Body of pancreas (tissue), 4 donors: ENCODE measurements at regions not wholly inside any gene's neighbourhood (a gene's known extent, or its start where the extent isn't known, plus 50 kb on each side); places are given as distances from the start of the nearest gene placed in this dataset.

Source experiments
- ATAC-seq: fragments of 150-250 bp; one replicate; pipeline ENCODE4 v1.9.1; 2016
- DNase-seq, 4 donors: peaks; one replicate each; pipeline ENCODE4 v3.0.0-alpha.2; 2019
- H3K27ac ChIP-seq, 4 donors: fragments of 200-600 bp; sonication (generic); 1 replicate in 3 of 4; 2 replicates in 1 of 4; pipeline versions ENCODE4 v1.5.1 to v1.6.1; 2016 to 2019; ENCODE audit warnings: mild to moderate bottlenecking in 1 of 4, mixed read lengths in 1 of 4, moderate library complexity in 1 of 4
- H3K27me3 ChIP-seq, 2 donors: fragments of 200-600 bp; sonication (generic); one replicate each; pipeline ENCODE4 v1.6.0; 2016; ENCODE audit warnings: mild to moderate bottlenecking in 1 of 2
- H3K36me3 ChIP-seq, 2 donors: fragments of 200-600 bp; sonication (generic); replicated peaks in 1 of 2; 2 replicates each; pipeline ENCODE4 v1.5.1; 2016; ENCODE audit warnings: low read depth in 2 of 2; ENCODE audit not compliant: insufficient read depth in 1 of 2
- H3K4me1 ChIP-seq: fragments of 200-600 bp; sonication (generic); one replicate; pipeline ENCODE4 v1.6.0; 2016
- H3K4me3 ChIP-seq, 2 donors: fragments of 200-600 bp; sonication (generic); 1 replicate in 1 of 2; 2 replicates in 1 of 2; pipeline ENCODE4 v1.5.1; 2016 to 2019
- H3K9me3 ChIP-seq, 3 donors: fragments of 200-600 bp; sonication (generic); 1 replicate in 2 of 3; 2 replicates in 1 of 3; pipeline ENCODE4 v1.5.1; 2016
- CTCF ChIP-seq, 7 experiments: fragments of 450-650 bp in 4 of 7; fragments of 200-600 bp in 3 of 7; sonication (generic) in 3 of 7; IDR thresholded peaks; one replicate each; pipeline ENCODE4 v1.5.1; 2016 to 2019; ENCODE audit warnings: antibody characterized with exemption in 7 of 7
- POLR2A ChIP-seq, 3 donors: fragments of 450-650 bp; IDR thresholded peaks; one replicate each; pipeline ENCODE4 v1.6.1; 2016; ENCODE audit warnings: antibody characterized with exemption in 3 of 3, mild to moderate bottlenecking in 2 of 3
- WGBS, 2 donors: methylation state at CpG; one replicate each; pipeline ENCODE4 v1.1.5; 2017; 5-methylcytosine and 5-hydroxymethylcytosine counted together
- intact Hi-C: fragments of 100-400 bp; cut with DNase I; formaldehyde crosslinking; loops from one replicate; pipeline ENCODE4 v1.15.1; 2023

DNA sequence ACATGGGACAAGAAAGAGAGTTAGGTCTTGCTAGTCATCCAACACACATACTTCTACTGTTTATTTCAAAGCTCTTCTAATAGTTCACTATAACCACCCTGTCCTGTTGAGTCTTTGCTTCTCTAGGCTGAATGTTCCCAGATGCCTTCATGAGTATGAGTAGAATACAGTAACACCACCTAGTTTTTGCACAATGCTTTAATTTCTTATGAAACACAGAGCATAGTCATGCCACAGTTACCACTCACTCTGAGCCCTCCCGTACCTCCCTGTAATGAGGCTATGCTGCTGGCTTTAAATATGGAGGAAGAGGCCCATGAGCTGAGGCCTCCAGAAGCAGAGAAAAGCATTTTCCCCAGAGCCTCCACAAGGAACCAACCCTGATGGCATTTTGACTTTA, 75.0 kb upstream of the SLC1A3 start:
- TF ChIP-seq POLR2A (IDR thresholded peaks at IDR 0.05) (no peak), CTCF (IDR thresholded peaks at IDR 0.05) (no peak)
- Histone ChIP-seq H3K36me3 (no peaks in the 10 kb centered on the region), H3K4me3 (no peak overlapping the region), H3K27ac (no peak overlapping the region), H3K4me1 (no peaks in the 10 kb centered on the region), H3K27me3 (no peaks in the 10 kb centered on the region), H3K9me3 (no peaks in the 10 kb centered on the region)
- DNase-seq: no peak
- intact Hi-C loops: no loop called here
- WGBS, 2 donors: 68 to 88% methylated on average over 1 of the region's 1 CpG
- no peak for ATAC-seq

DNA sequence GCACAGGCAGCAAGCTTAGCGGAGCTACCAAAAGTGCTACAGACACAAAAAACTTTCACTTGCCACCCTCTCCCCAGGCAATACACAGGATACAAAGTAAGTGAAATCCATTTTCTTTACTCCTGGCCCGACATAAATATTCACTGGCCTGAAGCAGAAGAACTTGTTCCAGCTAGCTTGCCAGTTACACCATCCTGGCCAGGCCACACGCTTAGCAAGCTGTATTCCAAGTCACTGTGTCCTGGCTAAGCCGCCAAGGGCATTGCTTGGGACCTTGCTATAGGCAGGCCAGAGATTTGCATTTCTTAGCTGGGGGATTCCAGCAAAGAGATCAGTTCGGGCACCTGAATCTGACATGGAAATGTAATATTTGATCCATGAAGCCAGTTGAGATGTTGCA, 71.0 kb upstream of the SLC1A3 start:
- no peak for DNase-seq
- intact Hi-C loops: no loop called here
- 82 to 83% methylated on average over 5 of the region's 5 CpGs for WGBS, 2 donors

DNA sequence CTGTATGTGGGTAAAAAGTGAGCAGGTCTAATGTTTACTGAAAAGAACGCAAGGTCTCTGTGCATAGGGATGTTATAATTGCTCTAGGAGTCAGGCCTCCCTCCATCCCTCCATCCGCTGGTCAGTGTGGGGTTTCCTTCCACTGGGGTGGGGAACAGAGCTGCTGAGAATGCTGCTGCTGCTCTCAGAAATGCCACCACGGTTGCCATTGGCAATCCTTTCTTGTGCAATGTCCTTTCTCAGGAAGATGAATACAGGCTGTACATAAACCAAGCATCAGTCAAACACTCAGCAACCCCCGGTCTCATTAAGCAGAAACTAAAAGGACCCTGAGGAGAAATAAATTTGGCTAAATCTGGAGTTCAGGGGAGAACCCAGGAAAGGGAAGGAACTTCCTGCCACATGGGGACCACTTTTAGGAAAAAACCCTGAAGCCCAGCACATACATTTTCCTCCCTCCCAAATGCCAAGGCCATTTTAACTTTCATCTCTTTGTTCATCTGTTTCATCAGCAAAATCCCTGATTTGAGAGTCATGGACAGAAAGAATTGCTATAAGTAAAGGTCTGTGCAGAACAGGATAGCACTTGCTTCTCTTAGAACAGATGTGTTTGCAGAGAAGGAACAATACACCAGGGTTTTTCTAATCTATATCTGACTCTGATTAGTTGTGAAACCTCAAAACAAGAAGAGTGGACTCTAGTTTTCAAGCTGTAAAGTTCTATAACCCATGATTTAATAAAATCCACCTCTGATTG, 70.4 kb upstream of the SLC1A3 start:
- Histone ChIP-seq H3K36me3 (no peaks in the 10 kb centered on the region), H3K9me3 (no peaks in the 10 kb centered on the region), H3K27ac (no peak overlapping the region), H3K27me3 (no peaks in the 10 kb centered on the region), H3K4me3 (no peak overlapping the region), H3K4me1 (no peaks in the 10 kb centered on the region)
- WGBS, 2 donors: 55 to 73% methylated on average over 4 of the region's 4 CpGs
- intact Hi-C loops: no loop called here
- no peak for TF ChIP-seq CTCF (IDR thresholded peaks at IDR 0.05)
- no peak for TF ChIP-seq POLR2A (IDR thresholded peaks at IDR 0.05)
- DNase-seq: no peak
- no peak for ATAC-seq

More for the DNA sequence above, 71.0 kb upstream of the SLC1A3 start:
- no peak for ATAC-seq
- no peak overlapping the region for H3K4me3 ChIP-seq
- H3K27ac ChIP-seq: no peak overlapping the region
- H3K9me3 ChIP-seq: no peaks in the 10 kb centered on the region
- no peaks in the 10 kb centered on the region for H3K4me1 ChIP-seq
- H3K36me3 ChIP-seq: no peaks in the 10 kb centered on the region
- no peaks in the 10 kb centered on the region for H3K27me3 ChIP-seq
- TF ChIP-seq POLR2A (IDR thresholded peaks at IDR 0.05): no peak

DNA sequence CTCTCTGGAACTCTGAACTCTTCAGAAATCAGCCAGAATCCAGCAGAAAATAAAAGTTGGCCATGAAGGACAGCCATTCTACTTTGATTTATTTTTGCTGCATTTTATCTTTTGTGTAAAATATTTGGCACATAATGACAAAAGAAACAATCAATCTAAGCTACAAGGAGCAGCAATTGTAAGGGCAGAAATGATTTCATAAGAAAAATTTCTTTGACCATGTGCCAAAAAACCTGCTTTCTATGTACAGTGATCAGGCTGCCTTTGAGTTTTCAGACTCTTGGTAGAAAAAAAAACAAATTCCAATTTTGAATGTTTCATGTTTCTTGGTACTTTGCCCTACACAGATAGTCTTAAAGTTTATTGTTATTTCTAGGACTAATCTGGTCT, 69.8 kb upstream of the SLC1A3 start:
- ATAC-seq (no peak), DNase-seq (no peak)
- intact Hi-C loops: no loop called here
- TF ChIP-seq CTCF (IDR thresholded peaks at IDR 0.05) (no peak), POLR2A (IDR thresholded peaks at IDR 0.05) (no peak)
- Histone ChIP-seq H3K4me3 (no peak overlapping the region), H3K4me1 (no peaks in the 10 kb centered on the region), H3K36me3 (no peaks in the 10 kb centered on the region), H3K9me3 (no peaks in the 10 kb centered on the region), H3K27ac (no peak overlapping the region), H3K27me3 (no peaks in the 10 kb centered on the region)

DNA sequence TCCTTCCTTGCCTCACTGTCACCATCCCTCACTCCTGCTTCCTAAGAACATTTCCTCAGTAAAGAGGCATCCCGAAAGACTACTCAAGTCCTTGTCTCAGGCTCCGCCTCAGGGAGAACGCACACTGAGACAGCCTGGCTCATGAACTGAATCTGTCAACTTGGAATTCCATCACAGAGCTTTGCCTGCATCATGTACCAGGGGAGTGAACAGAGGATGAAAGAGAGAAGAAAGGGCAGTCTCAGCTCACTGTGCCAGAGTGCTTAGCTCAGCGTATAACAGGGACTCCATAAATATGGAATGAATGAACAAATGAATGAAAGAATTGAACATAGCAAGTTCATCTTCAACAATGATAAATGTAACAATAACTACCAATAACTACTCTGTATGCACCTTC, 68.7 kb upstream of the SLC1A3 start:
- ATAC-seq: no peak
- H3K27ac ChIP-seq: no peak overlapping the region
- TF ChIP-seq CTCF (IDR thresholded peaks at IDR 0.05) (no peak), POLR2A (IDR thresholded peaks at IDR 0.05) (no peak)
- WGBS, 2 donors: 83 to 85% methylated on average over 4 of the region's 4 CpGs
- intact Hi-C loops: no loop called here
- no peak overlapping the region for H3K4me3 ChIP-seq
- H3K4me1 ChIP-seq: no peaks in the 10 kb centered on the region
- no peaks in the 10 kb centered on the region for H3K36me3 ChIP-seq
- H3K9me3 ChIP-seq: no peaks in the 10 kb centered on the region
- no peaks in the 10 kb centered on the region for H3K27me3 ChIP-seq
- no peak for DNase-seq
